ENCODE measurements at regions not wholly inside any gene's neighbourhood (a gene's known extent, or its start where the extent isn't known, plus 50 kb on each side); places are given as distances from the start of the nearest gene placed in this dataset.
"Not testable (repeated sequence)": the region's sequence is repeated elsewhere in the genome, so short reads cannot be mapped to it uniquely, and the experiment has no call there.

- peak in 10 of 11 donors; percentile 8 to 44 (median 28) for DNase-seq (ENCODE audit: extremely low read depth in 1 of 11, low read depth in 9 of 11, low spot score in 4 of 11)
Observed at GRCh38 chr13:107650081-107650701, 565.1 kb downstream of the LIG4 start.

GRCh38 chr13:107649079-107649478 lies 566.3 kb downstream of the LIG4 start:
- no peak for DNase-seq (ENCODE audit: extremely low read depth in 1 of 11, low read depth in 9 of 11, low spot score in 4 of 11)

DNA sequence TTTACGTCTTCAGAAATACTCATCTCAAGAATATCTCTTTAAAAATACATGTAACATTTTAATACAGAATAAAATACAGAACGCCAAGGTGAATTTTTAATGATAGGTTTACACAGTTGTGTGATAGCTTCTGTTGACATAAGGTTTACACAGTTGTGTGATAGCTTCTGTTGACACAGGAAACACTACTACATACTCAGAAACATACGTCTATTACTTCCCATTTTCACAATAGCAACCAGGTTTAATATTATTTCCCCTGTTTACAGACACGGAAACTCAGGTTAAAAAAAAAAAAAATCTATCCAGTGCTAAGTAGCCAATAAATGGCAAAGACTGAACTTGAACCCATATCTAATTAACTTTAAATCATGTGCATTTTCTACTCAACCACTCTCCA lies 571.2 kb downstream of the LIG4 start:
- DNase-seq (ENCODE audit: extremely low read depth in 1 of 11, low read depth in 9 of 11, low spot score in 4 of 11): no peak

DNA sequence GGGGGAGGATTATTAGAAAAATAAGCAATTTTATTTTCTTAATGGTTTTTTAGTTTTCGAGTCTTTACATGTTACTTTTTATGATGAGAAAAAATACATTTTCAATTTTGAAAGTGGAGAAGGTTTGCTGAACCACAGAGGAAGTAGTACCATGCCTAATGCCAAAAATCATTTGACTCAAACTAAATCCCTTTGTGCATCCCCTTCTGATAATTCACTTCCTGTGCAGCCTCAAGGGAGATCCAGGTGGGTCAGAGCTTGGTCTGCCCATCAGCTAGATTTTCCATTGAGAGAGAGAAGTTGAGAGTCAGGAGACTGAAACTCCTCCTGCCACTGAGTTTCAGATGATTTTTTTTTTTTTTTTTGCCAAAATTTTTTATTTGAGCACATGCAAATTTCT lies 571.7 kb downstream of the LIG4 start:
- no peak for DNase-seq (ENCODE audit: extremely low read depth in 1 of 11, low read depth in 9 of 11, low spot score in 4 of 11)

DNA sequence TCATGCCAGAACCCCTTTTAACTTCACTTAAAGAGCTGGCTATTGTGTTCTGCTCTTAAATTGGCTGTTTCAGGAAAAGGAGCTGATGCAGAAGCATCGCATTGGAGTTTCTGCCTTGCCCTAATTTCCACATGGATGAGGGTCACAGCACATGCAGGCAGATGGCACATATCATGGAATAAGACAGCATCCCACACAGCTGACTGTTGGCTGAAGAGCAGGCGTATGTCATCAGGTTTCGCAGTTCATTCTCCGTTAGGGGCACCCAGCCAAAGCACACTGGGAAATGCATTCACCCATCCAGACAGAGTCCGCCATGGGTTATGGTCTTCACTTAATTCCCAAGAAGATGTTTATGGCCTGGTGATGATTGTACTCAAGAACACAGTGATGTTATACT lies 572.5 kb downstream of the LIG4 start:
- peak in 5 of 11 donors; percentile 3 to 16 (median 13) for DNase-seq (ENCODE audit: extremely low read depth in 1 of 11, low read depth in 9 of 11, low spot score in 4 of 11)

GRCh38 chr13:107641574-107641973 lies 573.8 kb downstream of the LIG4 start:
- DNase-seq (ENCODE audit: extremely low read depth in 1 of 11, low read depth in 9 of 11, low spot score in 4 of 11): no peak

DNA sequence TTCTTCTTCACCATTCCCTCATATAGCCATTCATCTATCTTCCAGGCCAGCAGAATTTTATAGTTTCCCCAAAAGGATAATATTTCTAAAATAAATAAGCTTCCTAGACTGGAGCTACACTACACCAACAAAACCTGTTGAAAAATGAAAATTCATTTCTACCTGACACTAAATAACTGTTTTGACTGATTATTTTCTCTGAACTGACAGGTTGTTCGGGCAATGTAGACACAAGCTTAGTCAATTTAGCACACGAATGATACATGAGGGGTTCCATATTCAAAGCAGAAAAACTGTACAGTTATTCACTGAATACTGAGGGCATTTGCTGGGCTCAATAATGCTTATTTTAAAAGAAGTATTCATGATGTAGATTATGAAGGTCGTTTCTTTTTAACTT lies 589.7 kb downstream of the LIG4 start:
- DNase-seq (ENCODE audit: extremely low read depth in 1 of 11, low read depth in 9 of 11, low spot score in 4 of 11): no peak

DNA sequence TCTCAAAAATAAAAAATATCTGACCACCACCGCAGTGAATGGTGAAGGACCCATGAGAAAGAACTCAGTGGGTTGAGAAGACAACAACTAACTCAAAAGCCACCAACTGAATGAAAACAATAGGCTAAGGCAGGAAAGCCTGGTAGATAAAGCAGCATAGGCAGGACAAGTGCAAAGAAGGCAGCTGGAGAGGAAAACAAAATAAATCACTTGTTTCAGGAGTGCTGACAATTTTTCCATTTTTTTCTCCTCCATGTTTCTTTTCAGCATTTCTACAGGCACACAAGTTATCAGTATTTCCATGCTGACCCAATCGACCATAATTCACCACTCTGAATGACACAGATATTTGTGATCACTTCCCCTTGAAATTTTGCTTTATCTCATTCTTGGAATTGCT lies 597.8 kb downstream of the LIG4 start:
- DNase-seq (ENCODE audit: extremely low read depth in 1 of 11, low read depth in 9 of 11, low spot score in 4 of 11): no peak

DNA sequence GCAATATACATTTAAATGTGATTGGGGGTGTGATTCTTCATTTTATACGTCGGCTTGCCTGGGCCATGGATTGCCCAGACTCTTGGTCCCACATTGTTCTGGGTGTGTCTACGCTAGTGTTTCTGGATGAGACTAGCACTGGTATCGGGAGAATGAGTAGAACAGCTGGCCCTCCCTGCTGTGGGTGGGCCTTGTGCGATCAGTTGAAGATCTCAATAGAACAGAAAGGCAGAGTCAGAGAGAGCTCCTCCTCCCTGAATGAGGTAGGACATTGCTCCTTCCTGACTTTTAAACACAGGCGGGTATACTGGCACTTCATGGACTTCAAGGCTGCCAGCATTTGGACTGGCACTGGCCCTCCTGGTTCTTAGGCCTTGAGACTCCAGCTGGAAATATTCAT lies 603.0 kb downstream of the LIG4 start:
- DNase-seq (ENCODE audit: extremely low read depth in 1 of 11, low read depth in 9 of 11, low spot score in 4 of 11): no peak

- no peak for DNase-seq (ENCODE audit: extremely low read depth in 1 of 11, low read depth in 9 of 11, low spot score in 4 of 11)
Observed at GRCh38 chr13:107608736-107609135, 606.6 kb downstream of the LIG4 start.

DNA sequence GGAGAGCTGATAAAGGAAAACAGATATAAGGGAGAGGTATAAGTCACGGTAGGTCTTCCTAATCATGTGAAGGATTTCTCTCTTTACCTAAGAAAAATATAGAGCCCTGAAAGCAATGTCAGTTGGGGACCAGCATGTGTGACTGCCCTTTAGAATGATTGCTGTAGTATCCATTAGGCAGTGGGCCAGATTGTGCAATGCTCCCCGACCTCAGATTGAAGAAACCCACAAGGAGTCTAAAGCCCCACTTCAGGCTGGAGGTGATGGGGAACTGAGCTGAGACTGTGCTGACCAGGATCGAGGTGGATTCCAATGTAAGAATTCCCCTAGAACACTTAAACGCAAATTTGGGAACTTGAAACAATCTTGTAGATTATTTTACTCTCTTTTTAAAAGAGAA lies 614.4 kb downstream of the LIG4 start:
- DNase-seq (ENCODE audit: extremely low read depth in 1 of 11, low read depth in 9 of 11, low spot score in 4 of 11): no peak

DNA sequence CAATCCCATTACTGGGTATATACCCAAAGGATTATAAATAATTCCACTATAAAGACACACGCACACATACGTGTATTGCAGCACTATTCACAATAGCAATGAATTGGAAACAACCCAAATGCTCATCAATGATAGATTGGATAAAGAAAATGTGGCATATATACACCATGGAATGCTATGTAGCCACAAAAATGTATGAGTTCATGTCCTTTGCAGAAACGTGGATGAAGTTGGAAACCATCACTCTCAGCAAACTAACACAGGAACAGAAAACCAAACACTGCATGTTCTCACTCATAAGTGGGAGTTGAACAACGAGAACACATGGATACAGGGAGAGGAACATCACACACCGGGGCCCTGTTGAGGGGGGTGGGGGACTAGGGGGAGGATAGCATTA lies 619.0 kb downstream of the LIG4 start:
- DNase-seq (ENCODE audit: extremely low read depth in 1 of 11, low read depth in 9 of 11, low spot score in 4 of 11): not testable (repeated sequence)

GRCh38 chr13:107590556-107590955 lies 624.8 kb downstream of the LIG4 start:
- DNase-seq (ENCODE audit: extremely low read depth in 1 of 11, low read depth in 9 of 11, low spot score in 4 of 11): no peak

GRCh38 chr13:107587681-107588080 lies 627.7 kb downstream of the LIG4 start:
- no peak for DNase-seq (ENCODE audit: extremely low read depth in 1 of 11, low read depth in 9 of 11, low spot score in 4 of 11)

- no peak for DNase-seq (ENCODE audit: extremely low read depth in 1 of 11, low read depth in 9 of 11, low spot score in 4 of 11)
Observed at GRCh38 chr13:107586216-107586615, 629.1 kb downstream of the LIG4 start.

GRCh38 chr13:107585469-107586180 lies 629.7 kb downstream of the LIG4 start:
- DNase-seq (ENCODE audit: extremely low read depth in 1 of 11, low read depth in 9 of 11, low spot score in 4 of 11): no peak

GRCh38 chr13:107582171-107582570 lies 633.2 kb downstream of the LIG4 start:
- no peak for DNase-seq (ENCODE audit: extremely low read depth in 1 of 11, low read depth in 9 of 11, low spot score in 4 of 11)

GRCh38 chr13:107580741-107581412 lies 634.5 kb downstream of the LIG4 start:
- DNase-seq (ENCODE audit: extremely low read depth in 1 of 11, low read depth in 9 of 11, low spot score in 4 of 11): no peak

DNA sequence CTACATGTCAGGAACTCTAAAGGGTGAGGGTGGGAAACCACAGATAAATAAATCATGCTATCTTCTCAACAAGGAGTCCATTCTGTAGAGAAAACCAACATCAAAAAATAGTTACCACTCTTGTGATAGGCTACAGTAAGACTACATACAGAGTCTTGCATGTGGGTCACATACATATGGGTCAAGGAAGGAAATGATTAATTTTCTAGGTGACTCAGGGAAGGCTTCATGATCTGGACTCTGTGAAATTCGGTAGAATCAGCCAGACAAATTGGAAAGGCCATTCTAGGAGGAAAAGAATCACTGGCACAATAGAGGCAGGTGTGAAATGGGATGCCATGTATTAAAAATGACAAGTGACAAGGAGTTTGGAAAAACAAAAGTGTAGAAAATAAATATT lies 638.9 kb downstream of the LIG4 start:
- no peak for DNase-seq (ENCODE audit: extremely low read depth in 1 of 11, low read depth in 9 of 11, low spot score in 4 of 11)

GRCh38 chr13:107574517-107575210 lies 640.7 kb downstream of the LIG4 start:
- no peak for DNase-seq (ENCODE audit: extremely low read depth in 1 of 11, low read depth in 9 of 11, low spot score in 4 of 11)
